Tibial nerve (tissue), 4 donors: ENCODE measurements at regions not wholly inside any gene's neighbourhood (a gene's known extent, or its start where the extent isn't known, plus 50 kb on each side); places are given as distances from the start of the nearest gene placed in this dataset.

Experiments
- CTCF ChIP-seq, 5 experiments: fragments of 200-600 bp in 3 of 5; fragments of 450-650 bp in 2 of 5; sonication (generic) in 3 of 5; IDR thresholded peaks; one replicate each; pipeline ENCODE4 v1.5.1; 2016 to 2019; ENCODE audit warnings: antibody characterized with exemption in 5 of 5, mild to moderate bottlenecking in 3 of 5, moderate library complexity in 2 of 5
- EP300 ChIP-seq, 2 donors: sonication (generic); formaldehyde crosslinking; IDR thresholded peaks; one replicate each; pipeline ENCODE4 v1.6.1; 2017; ENCODE audit warnings: antibody characterized with exemption in 2 of 2, mild to moderate bottlenecking in 1 of 2
- POLR2A ChIP-seq, 2 donors: fragments of 450-650 bp; IDR thresholded peaks; one replicate each; pipeline ENCODE4 v1.6.1; 2017; ENCODE audit warnings: antibody characterized with exemption in 2 of 2, mild to moderate bottlenecking in 2 of 2, moderate library complexity in 2 of 2

- TF ChIP-seq CTCF (IDR thresholded peaks at IDR 0.05) (no peak), POLR2A (IDR thresholded peaks at IDR 0.05) (no peak), EP300 (IDR thresholded peaks at IDR 0.05) (no peak)
These were observed 66.6 kb upstream of the NXT1 start for GRCh38 chr20:23284009-23284408.
